ENCODE measurements at regions not wholly inside any gene's neighbourhood (a gene's known extent, or its start where the extent isn't known, plus 50 kb on each side); places are given as distances from the start of the nearest gene placed in this dataset.

GRCh38 chr16:73313950-73314349, 266.0 kb upstream of the ZFHX3 start:
- intact Hi-C loops (cut with DNase I) = no loop called here
- no peak for DNase-seq (ENCODE audit: extremely low spot score)
- 91% methylated on average over 2 of the region's 2 CpGs for WGBS
- Histone ChIP-seq H3K4me3 (no peak overlapping the region), H3K9me3 (no peaks in the 10 kb centered on the region), H3K4me1 (no peaks in the 10 kb centered on the region), H3K36me3 (no peaks in the 10 kb centered on the region), H3K27ac (replicated peaks in 1 of 4) (no peak overlapping the region), H3K27me3 (no peaks in the 10 kb centered on the region)
- TF ChIP-seq POLR2AphosphoS5 (IDR thresholded peaks at IDR 0.05) = no peak
- TF ChIP-seq POLR2A (IDR thresholded peaks at IDR 0.05; ENCODE audit: low read depth) = no peak

- H3K36me3 ChIP-seq = no peaks in the 10 kb centered on the region
- 82% methylated on average over 10 of the region's 10 CpGs for WGBS
- H3K4me3 ChIP-seq = no peak overlapping the region
- no peak for TF ChIP-seq EP300 (IDR thresholded peaks at IDR 0.05)
- no peak for TF ChIP-seq POLR2AphosphoS5 (IDR thresholded peaks at IDR 0.05)
- TF ChIP-seq, protein P1, sequence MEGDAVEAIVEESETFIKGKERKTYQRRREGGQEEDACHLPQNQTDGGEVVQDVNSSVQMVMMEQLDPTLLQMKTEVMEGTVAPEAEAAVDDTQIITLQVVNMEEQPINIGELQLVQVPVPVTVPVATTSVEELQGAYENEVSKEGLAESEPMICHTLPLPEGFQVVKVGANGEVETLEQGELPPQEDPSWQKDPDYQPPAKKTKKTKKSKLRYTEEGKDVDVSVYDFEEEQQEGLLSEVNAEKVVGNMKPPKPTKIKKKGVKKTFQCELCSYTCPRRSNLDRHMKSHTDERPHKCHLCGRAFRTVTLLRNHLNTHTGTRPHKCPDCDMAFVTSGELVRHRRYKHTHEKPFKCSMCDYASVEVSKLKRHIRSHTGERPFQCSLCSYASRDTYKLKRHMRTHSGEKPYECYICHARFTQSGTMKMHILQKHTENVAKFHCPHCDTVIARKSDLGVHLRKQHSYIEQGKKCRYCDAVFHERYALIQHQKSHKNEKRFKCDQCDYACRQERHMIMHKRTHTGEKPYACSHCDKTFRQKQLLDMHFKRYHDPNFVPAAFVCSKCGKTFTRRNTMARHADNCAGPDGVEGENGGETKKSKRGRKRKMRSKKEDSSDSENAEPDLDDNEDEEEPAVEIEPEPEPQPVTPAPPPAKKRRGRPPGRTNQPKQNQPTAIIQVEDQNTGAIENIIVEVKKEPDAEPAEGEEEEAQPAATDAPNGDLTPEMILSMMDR (IDR thresholded peaks at IDR 0.05) = no peak
- TF ChIP-seq POLR2A (IDR thresholded peaks at IDR 0.05; ENCODE audit: low read depth) = no peak
- H3K27ac ChIP-seq (replicated peaks in 1 of 4) = no peak overlapping the region
- no peaks in the 10 kb centered on the region for H3K27me3 ChIP-seq
- no peaks in the 10 kb centered on the region for H3K9me3 ChIP-seq
- intact Hi-C loops (cut with DNase I) = no loop called here
- no peaks in the 10 kb centered on the region for H3K4me1 ChIP-seq
- no peak for DNase-seq (ENCODE audit: extremely low spot score)
These were observed 264.2 kb upstream of the ZFHX3 start for GRCh38 chr16:73311857-73312723.

DNA sequence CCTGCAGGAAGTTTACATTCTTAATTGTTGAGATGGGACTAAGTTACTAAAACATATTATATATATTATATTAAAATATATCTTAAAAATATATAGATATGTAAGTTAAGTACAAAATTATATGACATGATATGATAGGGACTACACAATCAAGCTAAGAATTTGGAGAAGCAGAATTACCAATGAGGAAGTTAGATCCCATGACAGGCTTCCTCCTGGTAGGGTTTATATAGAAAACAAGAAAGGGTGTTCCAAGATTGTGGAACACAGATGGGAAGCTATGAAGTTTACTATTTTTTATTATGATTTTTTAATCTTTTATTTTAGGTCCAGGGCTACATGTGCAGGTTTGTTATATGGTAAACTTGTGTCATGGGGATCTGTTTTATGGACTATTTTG, 260.8 kb upstream of the ZFHX3 start:
- intact Hi-C loops (cut with DNase I) = no loop called here
- no peaks in the 10 kb centered on the region for H3K27me3 ChIP-seq

DNA sequence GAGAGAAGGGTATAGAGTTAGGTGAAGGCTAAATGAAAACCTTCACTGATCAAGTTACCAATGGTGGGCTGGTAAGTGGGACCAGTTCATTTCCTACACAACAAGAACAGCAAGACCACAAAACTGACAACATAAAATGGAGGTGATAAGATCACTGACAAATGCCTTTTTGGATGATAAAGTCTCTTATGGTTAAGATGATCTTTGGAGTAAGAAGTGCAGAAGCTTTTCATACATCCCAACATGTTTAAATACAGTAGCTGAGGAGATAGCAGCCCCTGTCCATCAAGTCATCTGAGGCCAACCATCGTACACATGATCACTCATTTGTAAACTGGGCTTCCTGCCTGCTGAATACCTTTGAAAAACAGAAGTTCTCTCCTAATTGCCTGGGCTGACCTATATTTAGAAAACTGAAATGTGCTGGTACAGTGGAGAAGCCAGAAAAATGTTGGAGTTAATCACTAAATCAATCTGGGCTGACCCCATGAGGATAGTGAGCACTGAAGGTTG, 259.0 kb upstream of the ZFHX3 start:
- no peak for DNase-seq (ENCODE audit: extremely low spot score)
- no peaks in the 10 kb centered on the region for H3K27me3 ChIP-seq
- intact Hi-C loops (cut with DNase I) = no loop called here
- H3K4me1 ChIP-seq = no peaks in the 10 kb centered on the region
- H3K36me3 ChIP-seq = no peaks in the 10 kb centered on the region
- H3K9me3 ChIP-seq = no peaks in the 10 kb centered on the region
- H3K4me3 ChIP-seq = no peak overlapping the region
- H3K27ac ChIP-seq (replicated peaks in 1 of 4) = no peak overlapping the region
- 13% methylated on average over 1 of the region's 1 CpG for WGBS
- TF ChIP-seq, protein P1 (IDR thresholded peaks at IDR 0.05) = no peak
- TF ChIP-seq POLR2A (IDR thresholded peaks at IDR 0.05; ENCODE audit: low read depth) (no peak), EP300 (IDR thresholded peaks at IDR 0.05) (no peak)

More for the DNA sequence above, 260.8 kb upstream of the ZFHX3 start:
- H3K9me3 ChIP-seq = no peaks in the 10 kb centered on the region
- TF ChIP-seq POLR2A (IDR thresholded peaks at IDR 0.05; ENCODE audit: low read depth) (no peak), EP300 (IDR thresholded peaks at IDR 0.05) (no peak), POLR2AphosphoS5 (IDR thresholded peaks at IDR 0.05) (no peak)
- TF ChIP-seq, protein P1 (IDR thresholded peaks at IDR 0.05) = no peak
- H3K4me3 ChIP-seq = no peak overlapping the region
- no peak for DNase-seq (ENCODE audit: extremely low spot score)
- no peaks in the 10 kb centered on the region for H3K36me3 ChIP-seq
- no peak overlapping the region for H3K27ac ChIP-seq (replicated peaks in 1 of 4)
- no peaks in the 10 kb centered on the region for H3K4me1 ChIP-seq

DNA sequence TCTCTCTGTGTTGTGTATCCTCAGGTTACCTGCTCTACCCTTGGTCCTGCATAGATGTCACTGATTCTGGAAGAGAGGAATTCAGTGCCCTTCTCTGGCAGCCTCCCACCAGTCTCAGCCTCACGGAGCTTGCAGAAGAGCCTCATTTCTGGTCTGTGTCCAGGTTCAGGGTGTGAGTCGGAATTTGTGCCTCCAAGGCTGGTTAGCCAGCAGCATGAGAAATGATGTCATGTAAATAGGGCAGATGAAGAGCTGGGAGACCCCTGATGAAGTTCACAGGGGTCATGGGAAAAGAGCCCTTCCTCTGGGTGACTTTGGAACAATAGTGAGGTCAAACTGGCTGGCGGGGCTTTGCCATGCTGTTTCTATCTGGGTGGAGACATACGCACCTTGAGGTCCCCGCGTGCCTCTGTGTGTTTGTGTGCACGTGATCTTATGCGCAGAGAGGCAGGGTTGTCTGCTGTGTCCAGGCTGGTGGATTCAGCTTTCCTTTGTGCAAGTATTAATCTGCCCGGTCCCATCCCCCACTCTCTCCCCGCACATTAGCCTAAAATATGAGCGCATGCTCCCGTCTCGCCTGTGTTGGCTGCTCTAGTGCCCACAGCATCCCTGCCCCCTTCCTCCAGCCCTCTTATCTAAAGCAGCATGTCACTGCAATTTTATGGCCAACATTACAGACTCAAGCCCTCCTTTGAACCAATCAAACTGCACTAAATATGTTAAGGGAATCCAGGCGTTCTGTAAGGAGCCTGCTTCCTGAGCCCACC, 256.3 kb upstream of the ZFHX3 start:
- H3K9me3 ChIP-seq = no peaks in the 10 kb centered on the region

More for the DNA sequence above, 256.3 kb upstream of the ZFHX3 start:
- H3K36me3 ChIP-seq = no peaks in the 10 kb centered on the region
- H3K27me3 ChIP-seq = no peaks in the 10 kb centered on the region
- TF ChIP-seq POLR2A (IDR thresholded peaks at IDR 0.05; ENCODE audit: low read depth) = no peak
- TF ChIP-seq POLR2AphosphoS5 (IDR thresholded peaks at IDR 0.05) = no peak
- TF ChIP-seq EP300 (IDR thresholded peaks at IDR 0.05) = no peak
- TF ChIP-seq, protein P1 (IDR thresholded peaks at IDR 0.05) = no peak
- H3K27ac ChIP-seq (replicated peaks in 1 of 4) = no peak overlapping the region
- DNase-seq (ENCODE audit: extremely low spot score) = no peak
- no peaks in the 10 kb centered on the region for H3K4me1 ChIP-seq
- 75% methylated on average over 14 of the region's 14 CpGs for WGBS
- no peak overlapping the region for H3K4me3 ChIP-seq
- intact Hi-C loops (cut with DNase I) = no loop called here
